Breast epithelium (tissue), 3 donors: ENCODE measurements at regions not wholly inside any gene's neighbourhood (a gene's known extent, or its start where the extent isn't known, plus 50 kb on each side); places are given as distances from the start of the nearest gene placed in this dataset.

Experiments used
- POLR2A ChIP-seq: fragments of 450-650 bp; IDR thresholded peaks from one replicate; pipeline ENCODE4 v1.6.1; 2016; ENCODE audit warnings: antibody characterized with exemption, mild to moderate bottlenecking, moderate library complexity
- TF ChIP-seq, protein P1 (sequence below), 3 donors: fragments of 450-650 bp; IDR thresholded peaks; one replicate each; pipeline ENCODE4 v1.5.1; 2016 to 2017; ENCODE audit warnings: antibody characterized with exemption in 3 of 3, mild to moderate bottlenecking in 3 of 3, moderate library complexity in 3 of 3

GRCh38 chr12:124494751-124495129 lies 72.7 kb downstream of the NCOR2 start:
- TF ChIP-seq, protein P1, sequence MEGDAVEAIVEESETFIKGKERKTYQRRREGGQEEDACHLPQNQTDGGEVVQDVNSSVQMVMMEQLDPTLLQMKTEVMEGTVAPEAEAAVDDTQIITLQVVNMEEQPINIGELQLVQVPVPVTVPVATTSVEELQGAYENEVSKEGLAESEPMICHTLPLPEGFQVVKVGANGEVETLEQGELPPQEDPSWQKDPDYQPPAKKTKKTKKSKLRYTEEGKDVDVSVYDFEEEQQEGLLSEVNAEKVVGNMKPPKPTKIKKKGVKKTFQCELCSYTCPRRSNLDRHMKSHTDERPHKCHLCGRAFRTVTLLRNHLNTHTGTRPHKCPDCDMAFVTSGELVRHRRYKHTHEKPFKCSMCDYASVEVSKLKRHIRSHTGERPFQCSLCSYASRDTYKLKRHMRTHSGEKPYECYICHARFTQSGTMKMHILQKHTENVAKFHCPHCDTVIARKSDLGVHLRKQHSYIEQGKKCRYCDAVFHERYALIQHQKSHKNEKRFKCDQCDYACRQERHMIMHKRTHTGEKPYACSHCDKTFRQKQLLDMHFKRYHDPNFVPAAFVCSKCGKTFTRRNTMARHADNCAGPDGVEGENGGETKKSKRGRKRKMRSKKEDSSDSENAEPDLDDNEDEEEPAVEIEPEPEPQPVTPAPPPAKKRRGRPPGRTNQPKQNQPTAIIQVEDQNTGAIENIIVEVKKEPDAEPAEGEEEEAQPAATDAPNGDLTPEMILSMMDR (IDR thresholded peaks at IDR 0.05): no peak
- no peak for TF ChIP-seq POLR2A
